ENCODE measurements at regions not wholly inside any gene's neighbourhood (a gene's known extent, or its start where the extent isn't known, plus 50 kb on each side); places are given as distances from the start of the nearest gene placed in this dataset.

DNA sequence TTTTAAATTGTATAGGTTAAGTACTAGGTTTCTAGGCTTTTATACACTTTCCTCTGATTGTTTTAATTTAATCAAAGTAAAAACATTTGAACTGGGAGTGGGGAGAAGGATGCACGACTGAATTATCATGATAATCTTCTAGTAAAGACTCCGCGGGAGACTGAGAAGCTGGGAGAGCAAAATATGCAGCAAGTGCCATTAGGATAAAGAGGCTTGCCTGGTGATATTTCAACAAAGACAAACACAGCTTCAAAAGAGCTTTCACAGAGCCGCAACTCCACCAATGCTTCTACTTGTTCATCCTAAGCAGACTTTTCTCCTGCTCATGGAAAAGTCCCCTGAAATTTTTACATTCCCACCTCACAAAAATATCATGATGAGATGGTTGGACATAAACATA lies 239.0 kb upstream of the PTBP2 start:
- no peak for DNase-seq
- H3K4me3 ChIP-seq: peak overlapping the region; percentile 15 to 41 (median 35)
- H3K9me3 ChIP-seq: no peaks in the 10 kb centered on the region

GRCh38 chr1:96487394-96487793 lies 234.2 kb upstream of the PTBP2 start:
- no peaks in the 10 kb centered on the region for H3K27me3 ChIP-seq
- peak overlapping the region in 2 of 4 donors; percentile 2 to 7 for H3K4me3 ChIP-seq
- intact Hi-C loops (cut with DNase I): loop anchor here (5.0 to 10.0 kb wide), 2 partner anchors 50 to 237 kb away; partner anchors contain the start of gene PTBP2
- 58 to 65% methylated on average over 3 of the region's 3 CpGs for WGBS, 2 donors
- peak overlapping the region in 3 of 4 donors; percentile 76 to 81 (median 79) for H3K27ac ChIP-seq
- no peak for DNase-seq
- TF ChIP-seq EP300 (IDR thresholded peaks at IDR 0.05) (no peak), POLR2A (IDR thresholded peaks at IDR 0.05) (no peak), POLR2AphosphoS5 (IDR thresholded peaks at IDR 0.05) (no peak)
- TF ChIP-seq, protein P1, sequence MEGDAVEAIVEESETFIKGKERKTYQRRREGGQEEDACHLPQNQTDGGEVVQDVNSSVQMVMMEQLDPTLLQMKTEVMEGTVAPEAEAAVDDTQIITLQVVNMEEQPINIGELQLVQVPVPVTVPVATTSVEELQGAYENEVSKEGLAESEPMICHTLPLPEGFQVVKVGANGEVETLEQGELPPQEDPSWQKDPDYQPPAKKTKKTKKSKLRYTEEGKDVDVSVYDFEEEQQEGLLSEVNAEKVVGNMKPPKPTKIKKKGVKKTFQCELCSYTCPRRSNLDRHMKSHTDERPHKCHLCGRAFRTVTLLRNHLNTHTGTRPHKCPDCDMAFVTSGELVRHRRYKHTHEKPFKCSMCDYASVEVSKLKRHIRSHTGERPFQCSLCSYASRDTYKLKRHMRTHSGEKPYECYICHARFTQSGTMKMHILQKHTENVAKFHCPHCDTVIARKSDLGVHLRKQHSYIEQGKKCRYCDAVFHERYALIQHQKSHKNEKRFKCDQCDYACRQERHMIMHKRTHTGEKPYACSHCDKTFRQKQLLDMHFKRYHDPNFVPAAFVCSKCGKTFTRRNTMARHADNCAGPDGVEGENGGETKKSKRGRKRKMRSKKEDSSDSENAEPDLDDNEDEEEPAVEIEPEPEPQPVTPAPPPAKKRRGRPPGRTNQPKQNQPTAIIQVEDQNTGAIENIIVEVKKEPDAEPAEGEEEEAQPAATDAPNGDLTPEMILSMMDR (IDR thresholded peaks at IDR 0.05): no peak
- no peaks in the 10 kb centered on the region for H3K9me3 ChIP-seq
- no peaks in the 10 kb centered on the region for H3K36me3 ChIP-seq
- H3K4me1 ChIP-seq: peaks cover 0 to 54% (median 32%) of the 10 kb centered on the region in 4 donors

More for the DNA sequence above, 239.0 kb upstream of the PTBP2 start:
- H3K4me1 ChIP-seq: peaks cover 0 to 63% (median 39%) of the 10 kb centered on the region in 4 donors
- intact Hi-C loops (cut with DNase I): loop anchor here (5.0 to 10.0 kb wide), 2 partner anchors 35 to 242 kb away; partner anchors contain the start of gene PTBP2
- peak overlapping the region in 3 of 4 donors; percentile 76 to 81 (median 79) for H3K27ac ChIP-seq
- no peaks in the 10 kb centered on the region for H3K36me3 ChIP-seq
- no peaks in the 10 kb centered on the region for H3K27me3 ChIP-seq
- no peak for TF ChIP-seq POLR2AphosphoS5 (IDR thresholded peaks at IDR 0.05)
- no peak for TF ChIP-seq POLR2A (IDR thresholded peaks at IDR 0.05)
- TF ChIP-seq, protein P1 (IDR thresholded peaks at IDR 0.05): no peak
- WGBS, 2 donors: 53 to 55% methylated on average over 4 of the region's 4 CpGs

- Histone ChIP-seq H3K9me3 (no peaks in the 10 kb centered on the region), H3K27me3 (no peaks in the 10 kb centered on the region), H3K36me3 (no peaks in the 10 kb centered on the region), H3K27ac (peak overlapping the region in 3 of 4 donors; percentile 76 to 81 (median 79)), H3K4me1 (peaks cover 0 to 54% (median 29%) of the 10 kb centered on the region in 4 donors), H3K4me3 (no peak overlapping the region)
- 74 to 83% methylated on average over 5 of the region's 5 CpGs for WGBS, 2 donors
- intact Hi-C loops (cut with DNase I): loop anchor here (5.0 to 10.0 kb wide), 2 partner anchors 49 to 237 kb away; partner anchors contain the start of gene PTBP2
- DNase-seq: peak; percentile 69
- TF ChIP-seq POLR2AphosphoS5 (IDR thresholded peaks at IDR 0.05): peak in 2 of 4 donors; percentile 22 to 40
- TF ChIP-seq, protein P1 (IDR thresholded peaks at IDR 0.05): no peak
These were observed 233.6 kb upstream of the PTBP2 start for GRCh38 chr1:96487971-96488370.

DNA sequence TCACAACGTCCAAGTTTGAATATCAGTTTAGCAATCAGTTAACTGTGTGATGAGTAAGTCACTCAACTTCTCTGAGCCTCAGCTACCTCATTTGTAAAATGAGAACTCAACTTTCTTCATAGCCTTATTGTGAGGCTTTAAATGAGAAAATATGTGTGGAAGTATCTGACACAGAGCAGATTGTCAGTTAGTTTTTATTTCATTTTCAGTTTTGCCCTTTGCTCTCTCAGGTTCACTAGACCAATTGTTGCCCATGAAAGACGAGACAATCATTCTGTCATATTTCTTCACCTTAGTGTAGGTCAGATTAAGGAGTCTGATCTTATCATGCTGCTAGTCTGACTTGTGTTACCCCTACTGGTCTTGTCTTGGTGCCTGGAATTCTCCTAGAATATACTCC lies 232.8 kb upstream of the PTBP2 start:
- peaks cover 0 to 49% (median 26%) of the 10 kb centered on the region in 4 donors for H3K4me1 ChIP-seq
- no peak for DNase-seq

More for the DNA sequence above, 232.8 kb upstream of the PTBP2 start:
- no peaks in the 10 kb centered on the region for H3K27me3 ChIP-seq
- intact Hi-C loops (cut with DNase I): loop anchor here (5.0 to 10.0 kb wide), 2 partner anchors 49 to 236 kb away; partner anchors contain the start of gene PTBP2
- TF ChIP-seq EP300 (IDR thresholded peaks at IDR 0.05) (no peak), POLR2AphosphoS5 (IDR thresholded peaks at IDR 0.05) (no peak), POLR2A (IDR thresholded peaks at IDR 0.05) (no peak)
- TF ChIP-seq, protein P1 (IDR thresholded peaks at IDR 0.05): no peak
- 52 to 62% methylated on average over 2 of the region's 2 CpGs for WGBS, 2 donors
- no peaks in the 10 kb centered on the region for H3K9me3 ChIP-seq
- H3K36me3 ChIP-seq: no peaks in the 10 kb centered on the region
- peak overlapping the region in 1 of 4 donors; percentile 81 for H3K27ac ChIP-seq
- H3K4me3 ChIP-seq: no peak overlapping the region

Measured in sigmoid colon (tissue), 6 donors.